Jurkat, Clone E6-1 (cell line): ENCODE measurements at regions not wholly inside any gene's neighbourhood (a gene's known extent, or its start where the extent isn't known, plus 50 kb on each side); places are given as distances from the start of the nearest gene placed in this dataset.

Experiments
- DNase-seq: peaks from one replicate; pipeline ENCODE4 v3.0.0-alpha.2; 2011; ENCODE audit warnings: low read depth, low spot score
- H3K4me3 ChIP-seq: 2 replicates; pipeline ENCODE4 v1.5.1; 2011; ENCODE audit warnings: mild to moderate bottlenecking, low read length, control low read depth, moderate library complexity

GRCh38 chr5:154534457-154535050, 56.5 kb upstream of the HAND1 start:
- DNase-seq = no peak
- H3K4me3 ChIP-seq = no peak overlapping the region

- no peak for DNase-seq
- no peak overlapping the region for H3K4me3 ChIP-seq
These were observed 51.3 kb upstream of the HAND1 start for GRCh38 chr5:154529282-154529681.

- H3K4me3 ChIP-seq = no peak overlapping the region
- DNase-seq = no peak
These were observed 50.1 kb upstream of the HAND1 start for GRCh38 chr5:154528005-154528594.
